ENCODE measurements at regions not wholly inside any gene's neighbourhood (a gene's known extent, or its start where the extent isn't known, plus 50 kb on each side); places are given as distances from the start of the nearest gene placed in this dataset.
A peak's percentile ranks its signal among the peaks of the same experiment; 100 is the strongest.

DNA sequence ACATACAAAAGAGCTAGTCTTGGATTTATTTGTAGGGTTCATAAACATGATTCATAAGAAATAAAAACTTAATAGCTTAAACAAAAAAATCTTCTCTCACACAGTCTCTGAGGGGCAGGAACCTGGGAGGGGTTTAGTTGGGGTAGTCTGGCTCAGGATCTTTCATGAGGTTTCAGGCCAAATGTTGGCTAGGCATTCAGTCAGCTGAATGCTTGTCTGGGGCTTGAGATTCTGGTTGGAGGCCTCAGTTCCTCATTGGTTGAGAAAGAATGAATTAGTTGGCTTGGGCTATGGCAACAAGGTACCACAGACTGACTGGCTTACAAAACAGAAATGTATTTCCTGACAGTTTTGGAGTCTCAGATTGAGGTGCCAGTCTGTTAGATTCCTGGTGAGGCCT is 74.3 kb downstream of the ANKRD7 start:
- DNase-seq (ENCODE audit: low spot score): no peak

DNA sequence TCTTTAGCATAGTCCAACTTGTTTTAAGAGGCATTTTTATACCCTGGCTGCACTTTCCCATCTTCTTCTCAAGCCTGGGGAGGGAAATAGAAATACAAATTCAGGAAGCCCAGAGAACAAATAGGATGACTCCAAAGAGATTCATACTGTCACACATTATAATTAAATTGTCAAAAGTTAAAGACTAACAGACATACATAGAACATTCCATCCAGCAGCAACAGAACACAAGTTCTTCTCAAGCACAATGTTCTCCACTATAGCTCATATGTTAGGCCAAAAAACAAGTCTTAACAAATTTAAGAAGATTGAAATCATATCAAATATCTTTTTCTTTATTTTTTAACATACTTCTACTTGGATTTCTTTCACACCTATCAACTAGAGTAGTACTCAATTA is 75.7 kb downstream of the ANKRD7 start:
- no peak for DNase-seq (ENCODE audit: low spot score)

- DNase-seq (ENCODE audit: low spot score): no peak
Observed at GRCh38 chr7:118304100-118304499, 79.6 kb downstream of the ANKRD7 start.

DNA sequence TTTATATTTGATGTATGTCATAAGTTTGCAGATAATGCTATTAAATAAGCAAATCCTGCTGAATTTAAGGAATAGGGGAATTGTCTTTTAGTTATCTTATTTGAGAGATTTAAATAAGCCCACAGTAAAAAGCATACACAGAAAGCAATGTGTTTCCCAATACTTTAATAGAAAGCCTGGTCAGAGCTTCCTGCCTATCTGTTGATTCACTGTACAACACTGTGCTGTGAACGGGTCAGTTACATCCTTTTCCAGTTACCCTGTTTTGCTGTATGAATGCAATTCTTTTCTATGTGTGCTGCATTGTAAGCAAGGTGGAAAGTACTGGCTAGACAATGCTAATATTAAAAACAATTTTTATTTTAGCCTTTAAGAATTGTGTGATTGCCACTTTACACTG is 81.2 kb downstream of the ANKRD7 start:
- DNase-seq (ENCODE audit: low spot score): no peak

GRCh38 chr7:118306771-118307170 is 82.3 kb downstream of the ANKRD7 start:
- DNase-seq (ENCODE audit: low spot score): no peak

DNA sequence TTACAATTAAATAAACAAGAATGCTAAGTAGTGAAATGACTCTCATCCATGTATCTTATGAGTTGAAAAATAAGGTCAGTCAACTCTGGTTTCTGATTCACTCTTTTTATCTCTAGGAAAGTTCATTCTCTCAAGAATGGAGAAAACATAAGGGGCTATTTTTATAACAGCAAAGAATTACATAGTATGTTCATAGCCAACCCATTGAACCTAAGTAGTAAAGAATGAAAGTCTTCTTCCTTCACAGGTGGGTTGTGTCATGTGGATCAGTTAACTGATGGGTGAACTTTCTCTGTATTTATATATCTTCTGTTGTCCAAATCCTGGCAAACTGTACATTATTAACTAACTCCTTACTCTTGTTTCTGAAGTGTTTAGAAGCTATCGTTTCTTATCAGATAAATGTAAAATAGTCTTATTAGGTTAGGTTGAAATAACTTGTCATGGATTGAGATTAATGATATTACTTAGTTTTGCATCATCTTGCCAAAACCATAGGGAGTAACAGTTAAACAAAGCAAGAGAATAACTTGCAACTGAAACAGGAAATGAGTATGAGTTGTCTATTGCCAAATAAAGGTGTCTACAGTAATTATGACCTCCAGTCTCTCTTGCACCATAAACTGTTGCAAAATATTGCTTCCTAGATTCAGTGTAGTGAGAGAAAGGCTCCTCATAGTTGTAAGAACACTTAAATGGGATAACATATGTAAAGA is 86.8 kb downstream of the ANKRD7 start:
- DNase-seq (ENCODE audit: low spot score): peak; percentile 39

GRCh38 chr7:118312051-118312450 is 87.5 kb downstream of the ANKRD7 start:
- DNase-seq (ENCODE audit: low spot score): no peak

GRCh38 chr7:118312966-118313365 is 88.5 kb downstream of the ANKRD7 start:
- no peak for DNase-seq (ENCODE audit: low spot score)

DNA sequence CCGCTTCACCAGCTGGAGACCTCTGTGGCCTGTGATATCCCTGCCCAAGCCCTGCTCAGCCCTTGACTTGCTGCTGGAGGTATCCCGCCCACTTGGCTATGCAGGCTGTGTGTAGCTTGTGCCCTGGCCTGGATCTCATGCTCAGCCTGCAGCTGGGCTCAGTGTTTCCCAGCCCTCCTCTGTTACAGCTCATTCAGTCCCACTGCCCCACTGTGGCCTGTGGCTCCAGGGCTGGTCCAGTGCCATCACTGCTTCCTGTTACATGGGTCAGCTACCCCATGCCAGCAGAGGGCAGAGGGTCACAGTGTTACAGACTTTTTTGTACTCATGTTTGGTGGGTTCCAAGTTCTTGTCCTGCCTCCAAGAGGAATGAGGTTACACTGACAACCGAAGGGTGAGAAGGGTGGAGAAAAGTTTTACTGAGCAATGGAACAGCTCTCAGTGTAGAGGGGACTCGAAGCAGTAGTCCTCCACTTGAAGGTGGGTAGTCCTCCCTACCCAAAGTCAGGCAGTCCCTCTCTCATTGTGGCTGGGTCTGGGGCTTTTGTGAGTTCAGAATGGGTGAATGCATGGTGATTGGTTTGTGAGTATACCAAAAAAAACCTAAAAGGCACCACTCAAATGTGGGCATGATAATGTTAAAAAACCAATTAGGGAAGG is 100.4 kb downstream of the ANKRD7 start:
- DNase-seq (ENCODE audit: low spot score): no peak

- DNase-seq (ENCODE audit: low spot score): no peak
Observed at GRCh38 chr7:118325450-118325808, 100.9 kb downstream of the ANKRD7 start.

DNA sequence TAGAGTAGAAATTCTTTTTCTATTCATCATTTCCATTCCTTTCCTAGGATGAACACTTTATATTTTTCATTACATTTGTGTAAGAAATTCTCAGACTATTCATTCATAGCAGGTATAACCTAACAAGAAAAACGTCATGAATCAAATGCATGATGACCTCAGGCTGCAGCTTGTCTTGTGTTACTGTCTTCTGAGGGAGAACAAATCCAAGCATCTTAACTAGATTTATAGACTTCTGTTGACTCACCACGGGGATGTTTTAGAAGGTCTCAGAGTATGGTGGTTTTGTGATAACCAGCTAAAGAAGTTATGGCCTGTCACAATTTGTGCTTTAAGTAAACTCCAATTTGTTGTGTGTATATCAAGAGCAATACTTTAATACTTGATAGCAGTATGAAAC is 102.7 kb downstream of the ANKRD7 start:
- DNase-seq (ENCODE audit: low spot score): no peak

DNA sequence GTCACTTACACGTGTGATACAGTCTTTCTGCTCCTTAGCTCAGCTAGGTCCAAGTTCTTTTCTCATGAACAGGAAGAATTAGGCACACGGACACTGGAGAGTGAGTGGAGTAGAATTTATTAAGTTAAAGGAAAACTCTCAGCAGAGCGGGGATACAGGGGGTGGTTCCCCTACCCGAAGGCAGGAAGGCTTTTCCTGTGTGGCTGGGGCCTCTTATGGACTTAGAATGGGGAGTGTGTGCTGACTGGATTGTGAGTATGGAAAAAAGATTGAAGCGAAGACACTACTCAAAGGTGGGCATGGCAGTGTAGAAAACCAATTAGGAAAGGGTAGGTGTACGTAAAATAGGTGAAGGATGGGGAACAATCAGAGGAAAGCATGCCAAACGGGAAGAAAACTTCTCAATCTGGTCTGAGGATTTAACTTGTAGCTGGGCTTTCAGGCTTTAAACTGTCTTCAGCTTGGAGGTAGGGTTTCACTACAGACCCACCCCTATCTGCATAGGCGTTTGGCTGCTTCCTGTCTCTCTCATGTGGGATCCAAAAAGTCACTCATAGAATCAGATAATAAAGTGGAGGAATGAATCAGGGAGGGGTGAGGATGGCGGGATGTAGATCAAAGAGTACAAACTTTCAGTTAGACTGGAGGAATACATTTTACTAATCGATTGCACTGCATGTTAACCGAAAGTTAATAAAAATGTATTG is 104.2 kb downstream of the ANKRD7 start:
- DNase-seq (ENCODE audit: low spot score): no peak

GRCh38 chr7:118330388-118330787 is 105.9 kb downstream of the ANKRD7 start:
- peak; percentile 39 for DNase-seq (ENCODE audit: low spot score)

DNA sequence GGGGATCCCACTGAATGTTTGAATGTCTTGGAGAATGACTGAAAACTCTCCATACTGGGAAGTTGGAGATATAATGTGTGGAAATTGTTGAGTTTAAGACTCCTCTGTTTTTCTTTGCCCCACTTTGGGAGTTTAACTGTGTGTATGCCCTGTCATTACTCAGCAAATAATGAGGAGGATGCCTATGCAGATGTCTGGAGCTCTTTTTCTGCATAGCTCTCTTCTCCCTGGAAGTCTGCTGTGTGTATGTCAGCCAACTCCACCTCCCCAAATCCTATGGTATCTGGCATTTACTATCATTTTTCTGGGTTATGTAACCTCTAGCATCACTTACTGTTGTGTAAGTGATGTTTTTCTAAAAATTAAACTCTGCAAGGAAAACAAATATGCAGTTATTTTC is 122.2 kb downstream of the ANKRD7 start:
- no peak for DNase-seq (ENCODE audit: low spot score)

- no peak for DNase-seq (ENCODE audit: low spot score)
Observed at GRCh38 chr7:118349604-118350003, 125.1 kb downstream of the ANKRD7 start.

DNA sequence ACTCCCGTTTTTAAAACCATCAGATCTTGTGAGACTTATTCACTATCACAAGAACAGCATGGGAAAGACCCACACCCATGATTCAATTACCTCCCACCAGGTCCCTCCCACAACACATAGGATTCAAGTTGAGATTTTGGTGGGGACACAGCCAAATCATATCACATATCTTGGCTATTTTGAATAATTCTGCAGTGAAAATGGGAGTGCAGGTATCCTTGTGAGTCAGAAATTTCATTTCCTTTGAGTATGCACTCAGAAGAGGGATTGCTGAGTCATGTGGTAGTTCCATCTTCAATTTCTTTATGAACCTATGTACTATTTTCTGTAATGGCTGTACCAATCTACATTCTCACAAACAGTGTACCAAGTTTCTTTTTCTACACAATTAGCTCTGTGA is 125.8 kb downstream of the ANKRD7 start:
- no peak for DNase-seq (ENCODE audit: low spot score)

- DNase-seq (ENCODE audit: low spot score): peak; percentile 83
Observed at GRCh38 chr7:118352867-118353453, 128.5 kb downstream of the ANKRD7 start.

- DNase-seq (ENCODE audit: low spot score): no peak
Observed at GRCh38 chr7:118366363-118366762, 141.9 kb downstream of the ANKRD7 start.

GRCh38 chr7:118368958-118369357 is 144.5 kb downstream of the ANKRD7 start:
- no peak for DNase-seq (ENCODE audit: low spot score)

GRCh38 chr7:118369987-118370386 is 145.5 kb downstream of the ANKRD7 start:
- no peak for DNase-seq (ENCODE audit: low spot score)

GRCh38 chr7:118372530-118372929 is 148.0 kb downstream of the ANKRD7 start:
- peak; percentile 46 for DNase-seq (ENCODE audit: low spot score)

DNA sequence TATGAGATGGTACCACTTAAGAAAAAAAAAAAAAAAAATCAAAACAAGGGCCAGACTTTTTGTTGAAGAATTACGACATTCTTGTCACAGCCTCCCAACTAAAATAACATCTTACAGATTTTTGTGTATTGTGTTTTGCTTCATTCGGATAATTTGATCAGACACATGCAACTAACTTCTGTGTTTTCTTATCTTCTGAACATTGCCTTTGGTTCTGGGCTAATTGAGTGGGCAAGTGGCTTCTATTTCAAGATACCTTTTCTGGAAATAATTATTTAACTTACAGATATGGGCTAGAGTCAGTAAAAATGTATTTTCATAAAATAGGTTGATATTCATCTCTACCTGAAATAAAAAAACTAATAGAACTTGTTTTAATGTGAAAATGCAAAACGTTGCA is 165.1 kb downstream of the ANKRD7 start:
- no peak for DNase-seq (ENCODE audit: low spot score)

DNA sequence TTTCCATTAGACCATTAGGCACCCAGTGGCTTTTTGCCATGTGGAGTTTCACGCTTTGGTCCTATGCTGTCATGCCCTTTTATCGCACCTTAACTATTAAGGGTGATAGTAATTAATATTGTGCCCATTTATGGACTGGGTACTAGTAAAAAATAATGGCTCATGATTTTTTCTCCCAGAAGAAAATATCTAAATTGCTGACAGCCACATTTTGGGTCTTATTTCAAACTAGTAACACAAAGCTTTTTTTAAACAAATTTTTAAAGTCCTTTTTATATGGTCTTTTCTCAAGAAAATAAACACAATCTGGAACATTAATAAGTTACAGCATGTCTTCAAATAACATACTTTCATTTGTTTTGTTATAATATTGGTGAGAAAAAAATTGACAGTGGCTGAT is 179.7 kb downstream of the ANKRD7 start:
- no peak for DNase-seq (ENCODE audit: low spot score)
